AG04449 (cell line): ENCODE measurements at regions not wholly inside any gene's neighbourhood (a gene's known extent, or its start where the extent isn't known, plus 50 kb on each side); places are given as distances from the start of the nearest gene placed in this dataset.

ENCODE experiments used
- CTCF ChIA-PET: fragments of 350-600 bp; formaldehyde crosslinking; extraction: SDS; loops from one replicate; lab custom pipeline; 2021; ENCODE audit warnings: antibody characterized with exemption; lab: Yijun Ruan, JAX
- POLR2A ChIA-PET: fragments of 400-600, 350-600 bp; formaldehyde crosslinking; extraction: SDS; loops from one replicate; lab custom pipeline; 2020; ENCODE audit warnings: antibody characterized with exemption, inconsistent platforms; lab: Yijun Ruan, JAX
- DNase-seq: peaks from one replicate; pipeline ENCODE4 v3.0.0-alpha.2; 2010; ENCODE audit warnings: low read depth, low spot score
- H3K4me3 ChIP-seq: 2 replicates; pipeline ENCODE4 v1.5.1; 2011; ENCODE audit warnings: low read depth, mild to moderate bottlenecking, control low read depth, low read length
- TF ChIP-seq, protein P1 (sequence below): IDR thresholded peaks from one replicate; pipeline ENCODE4 v1.5.1; 2011; ENCODE audit warnings: mild to moderate bottlenecking, moderate library complexity, low read length, control low read depth, inconsistent platforms; ENCODE audit not compliant: insufficient read depth; ENCODE audit errors: missing control alignments

DNA sequence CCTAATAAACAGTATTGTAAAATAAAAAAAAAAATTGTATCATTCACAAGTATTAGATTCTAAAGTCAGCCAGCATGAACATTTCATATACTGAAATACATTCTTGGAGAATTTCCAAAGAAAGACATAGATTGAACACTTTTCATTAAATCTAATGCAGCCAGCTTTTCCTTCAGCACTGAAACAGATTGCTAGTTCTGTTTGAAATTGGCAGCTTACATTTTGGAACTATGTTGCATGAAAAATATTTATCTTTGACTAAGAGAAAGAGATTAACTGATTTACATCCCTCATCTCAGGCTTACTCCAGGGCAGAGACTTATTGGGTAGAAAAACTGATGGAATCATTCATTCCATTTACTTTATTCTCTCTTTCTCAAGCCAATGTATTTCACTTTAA, 272.7 kb downstream of the PDHA2 start:
- TF ChIP-seq, protein P1, sequence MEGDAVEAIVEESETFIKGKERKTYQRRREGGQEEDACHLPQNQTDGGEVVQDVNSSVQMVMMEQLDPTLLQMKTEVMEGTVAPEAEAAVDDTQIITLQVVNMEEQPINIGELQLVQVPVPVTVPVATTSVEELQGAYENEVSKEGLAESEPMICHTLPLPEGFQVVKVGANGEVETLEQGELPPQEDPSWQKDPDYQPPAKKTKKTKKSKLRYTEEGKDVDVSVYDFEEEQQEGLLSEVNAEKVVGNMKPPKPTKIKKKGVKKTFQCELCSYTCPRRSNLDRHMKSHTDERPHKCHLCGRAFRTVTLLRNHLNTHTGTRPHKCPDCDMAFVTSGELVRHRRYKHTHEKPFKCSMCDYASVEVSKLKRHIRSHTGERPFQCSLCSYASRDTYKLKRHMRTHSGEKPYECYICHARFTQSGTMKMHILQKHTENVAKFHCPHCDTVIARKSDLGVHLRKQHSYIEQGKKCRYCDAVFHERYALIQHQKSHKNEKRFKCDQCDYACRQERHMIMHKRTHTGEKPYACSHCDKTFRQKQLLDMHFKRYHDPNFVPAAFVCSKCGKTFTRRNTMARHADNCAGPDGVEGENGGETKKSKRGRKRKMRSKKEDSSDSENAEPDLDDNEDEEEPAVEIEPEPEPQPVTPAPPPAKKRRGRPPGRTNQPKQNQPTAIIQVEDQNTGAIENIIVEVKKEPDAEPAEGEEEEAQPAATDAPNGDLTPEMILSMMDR, result no peak
- H3K4me3 ChIP-seq, result no peak overlapping the region
- POLR2A ChIA-PET, result no interaction called here
- CTCF ChIA-PET, result no interaction called here
- no peak for DNase-seq

GRCh38 chr4:96120206-96120605, 280.3 kb downstream of the PDHA2 start:
- POLR2A ChIA-PET, result no interaction called here
- no peak for DNase-seq
- H3K4me3 ChIP-seq, result no peak overlapping the region
- TF ChIP-seq, protein P1, result no peak
- CTCF ChIA-PET, result no interaction called here

- TF ChIP-seq, protein P1, result no peak
- ChIA-PET CTCF (no interaction called here), POLR2A (no interaction called here)
- H3K4me3 ChIP-seq, result no peak overlapping the region
- DNase-seq, result no peak
Observed at GRCh38 chr4:96126227-96126626, 286.3 kb downstream of the PDHA2 start.

- TF ChIP-seq, protein P1, result no peak
- DNase-seq, result no peak
- no peak overlapping the region for H3K4me3 ChIP-seq
- POLR2A ChIA-PET, result no interaction called here
- CTCF ChIA-PET, result no interaction called here
Observed at GRCh38 chr4:96131186-96131585, 291.3 kb downstream of the PDHA2 start.

GRCh38 chr4:96134806-96135205, 294.9 kb downstream of the PDHA2 start:
- no peak overlapping the region for H3K4me3 ChIP-seq
- DNase-seq, result no peak
- POLR2A ChIA-PET, result no interaction called here
- CTCF ChIA-PET, result no interaction called here
- TF ChIP-seq, protein P1, result no peak

- no peak for DNase-seq
- POLR2A ChIA-PET, result no interaction called here
- CTCF ChIA-PET, result no interaction called here
- H3K4me3 ChIP-seq, result no peak overlapping the region
- TF ChIP-seq, protein P1, result no peak
Observed at GRCh38 chr4:96136056-96136455, 296.2 kb downstream of the PDHA2 start.
